Body of pancreas (tissue), 4 donors: ENCODE measurements at regions not wholly inside any gene's neighbourhood (a gene's known extent, or its start where the extent isn't known, plus 50 kb on each side); places are given as distances from the start of the nearest gene placed in this dataset.

ENCODE experiments used
- CTCF ChIP-seq, 7 experiments: fragments of 450-650 bp in 4 of 7; fragments of 200-600 bp in 3 of 7; sonication (generic) in 3 of 7; IDR thresholded peaks; one replicate each; pipeline ENCODE4 v1.5.1; 2016 to 2019; ENCODE audit warnings: antibody characterized with exemption in 7 of 7
- POLR2A ChIP-seq, 3 donors: fragments of 450-650 bp; IDR thresholded peaks; one replicate each; pipeline ENCODE4 v1.6.1; 2016; ENCODE audit warnings: antibody characterized with exemption in 3 of 3, mild to moderate bottlenecking in 2 of 3

- no peak for TF ChIP-seq POLR2A (IDR thresholded peaks at IDR 0.05)
- no peak for TF ChIP-seq CTCF (IDR thresholded peaks at IDR 0.05)
These were observed 384.2 kb upstream of the SALL3 start for GRCh38 chr18:78595453-78595852.
